SHP77 (cell line): ENCODE measurements at regions not wholly inside any gene's neighbourhood (a gene's known extent, or its start where the extent isn't known, plus 50 kb on each side); places are given as distances from the start of the nearest gene placed in this dataset.

ENCODE experiments used
- DNase-seq, 2 experiments: peaks; one replicate each; lab custom pipeline; 2025; lab: John Stamatoyannopoulos, UW

- no peak for DNase-seq
These were observed 74.1 kb upstream of the TMEM164 start for GRCh38 chrX:109928596-109929335.

- DNase-seq, result no peak
These were observed 71.2 kb upstream of the TMEM164 start for GRCh38 chrX:109931677-109932076.

GRCh38 chrX:109934434-109934833 lies 68.5 kb upstream of the TMEM164 start:
- DNase-seq, result no peak

GRCh38 chrX:109934935-109935334 lies 68.0 kb upstream of the TMEM164 start:
- no peak for DNase-seq

- no peak for DNase-seq
These were observed 66.8 kb upstream of the TMEM164 start for GRCh38 chrX:109936114-109936513.

GRCh38 chrX:109936598-109936997 lies 66.3 kb upstream of the TMEM164 start:
- DNase-seq, result no peak

- DNase-seq, result no peak
These were observed 63.4 kb upstream of the TMEM164 start for GRCh38 chrX:109939498-109939897.

- DNase-seq, result no peak
These were observed 62.5 kb upstream of the TMEM164 start for GRCh38 chrX:109940411-109940810.

- DNase-seq, result no peak
These were observed 59.7 kb upstream of the TMEM164 start for GRCh38 chrX:109943092-109943739.

- DNase-seq, result no peak
These were observed 59.2 kb upstream of the TMEM164 start for GRCh38 chrX:109943740-109944092.

- no peak for DNase-seq
These were observed 50.9 kb upstream of the TMEM164 start for GRCh38 chrX:109952050-109952449.

- no peak for DNase-seq
These were observed 49.7 kb upstream of the TMEM164 start for GRCh38 chrX:109952985-109953905.
